ENCODE measurements at regions not wholly inside any gene's neighbourhood (a gene's known extent, or its start where the extent isn't known, plus 50 kb on each side); places are given as distances from the start of the nearest gene placed in this dataset.

- Mint-ChIP-seq H3K4me1 (no peaks in the 10 kb centered on the region), H3K27me3 (no peaks in the 10 kb centered on the region), H3K9me3 (no peaks in the 10 kb centered on the region), H3K36me3 (ENCODE audit: low read depth) (no peaks in the 10 kb centered on the region), H3K4me3 (no peak overlapping the region), H3K27ac (no peak overlapping the region)
- ChIA-PET POLR2A (no interaction called here), CTCF (no interaction called here)
- no peak for TF ChIP-seq CTCF (IDR thresholded peaks at IDR 0.05)
- ATAC-seq (ENCODE audit: low read depth) (no peak), DNase-seq (no peak)
- intact Hi-C loops (cut with micrococcal nuclease) = no loop called here
These were observed 314.1 kb upstream of the SP4 start for GRCh38 chr7:21113609-21114415.

GRCh38 chr7:21123586-21123985 lies 304.3 kb upstream of the SP4 start:
- H3K27me3 Mint-ChIP-seq = no peaks in the 10 kb centered on the region
- H3K4me1 Mint-ChIP-seq = no peaks in the 10 kb centered on the region
- no peaks in the 10 kb centered on the region for H3K36me3 Mint-ChIP-seq (ENCODE audit: low read depth)
- no peaks in the 10 kb centered on the region for H3K9me3 Mint-ChIP-seq
- no peak overlapping the region for H3K27ac Mint-ChIP-seq
- intact Hi-C loops (cut with micrococcal nuclease) = no loop called here
- DNase-seq (no peak), ATAC-seq (ENCODE audit: low read depth) (no peak)
- no peak overlapping the region for H3K4me3 Mint-ChIP-seq
- ChIA-PET POLR2A (no interaction called here), CTCF (no interaction called here)
- TF ChIP-seq CTCF (IDR thresholded peaks at IDR 0.05) = no peak

- DNase-seq (no peak), ATAC-seq (ENCODE audit: low read depth) (no peak)
- ChIA-PET CTCF (no interaction called here), POLR2A (no interaction called here)
- no peaks in the 10 kb centered on the region for H3K4me1 Mint-ChIP-seq
- H3K36me3 Mint-ChIP-seq (ENCODE audit: low read depth) = no peaks in the 10 kb centered on the region
- intact Hi-C loops (cut with micrococcal nuclease) = no loop called here
- H3K27me3 Mint-ChIP-seq = peaks cover 6% of the 10 kb centered on the region
- H3K4me3 Mint-ChIP-seq = no peak overlapping the region
- no peaks in the 10 kb centered on the region for H3K9me3 Mint-ChIP-seq
- no peak overlapping the region for H3K27ac Mint-ChIP-seq
- no peak for TF ChIP-seq CTCF (IDR thresholded peaks at IDR 0.05)
These were observed 302.6 kb upstream of the SP4 start for GRCh38 chr7:21125297-21125696.

- no peaks in the 10 kb centered on the region for H3K9me3 Mint-ChIP-seq
- DNase-seq (no peak), ATAC-seq (ENCODE audit: low read depth) (no peak)
- H3K4me1 Mint-ChIP-seq = no peaks in the 10 kb centered on the region
- no peak overlapping the region for H3K4me3 Mint-ChIP-seq
- intact Hi-C loops (cut with micrococcal nuclease) = no loop called here
- H3K36me3 Mint-ChIP-seq (ENCODE audit: low read depth) = no peaks in the 10 kb centered on the region
- ChIA-PET CTCF (no interaction called here), POLR2A (no interaction called here)
- TF ChIP-seq CTCF (IDR thresholded peaks at IDR 0.05) = no peak
- H3K27me3 Mint-ChIP-seq = peaks cover 13% of the 10 kb centered on the region
- no peak overlapping the region for H3K27ac Mint-ChIP-seq
These were observed 299.6 kb upstream of the SP4 start for GRCh38 chr7:21128062-21128817.

GRCh38 chr7:21131897-21132296 lies 296.0 kb upstream of the SP4 start:
- H3K27me3 Mint-ChIP-seq = peaks cover 13% of the 10 kb centered on the region
- no peaks in the 10 kb centered on the region for H3K4me1 Mint-ChIP-seq
- no peak overlapping the region for H3K4me3 Mint-ChIP-seq
- no peak for TF ChIP-seq CTCF (IDR thresholded peaks at IDR 0.05)
- peaks cover 9% of the 10 kb centered on the region for H3K9me3 Mint-ChIP-seq
- no peak overlapping the region for H3K27ac Mint-ChIP-seq
- ATAC-seq (ENCODE audit: low read depth) (no peak), DNase-seq (no peak)
- no peaks in the 10 kb centered on the region for H3K36me3 Mint-ChIP-seq (ENCODE audit: low read depth)
- ChIA-PET POLR2A (no interaction called here), CTCF (no interaction called here)
- intact Hi-C loops (cut with micrococcal nuclease) = no loop called here

All from activated B cell treated with CpG ODN at 0.5 μM for 24 hours (primary cell).